Epithelial cell of prostate (primary cell): ENCODE measurements at regions not wholly inside any gene's neighbourhood (a gene's known extent, or its start where the extent isn't known, plus 50 kb on each side); places are given as distances from the start of the nearest gene placed in this dataset.
"Not testable (repeated sequence)": the region's sequence is repeated elsewhere in the genome, so short reads cannot be mapped to it uniquely, and the experiment has no call there.

Experiments used
- DNase-seq: peaks from one replicate; pipeline ENCODE4 v3.0.0-alpha.2; 2011; ENCODE audit warnings: low read depth, low spot score
- H3K27ac ChIP-seq: fragments of 450-650 bp; 2 replicates; pipeline ENCODE4 v1.5.1; 2017; ENCODE audit warnings: mild to moderate bottlenecking

GRCh38 chr18:66046032-66046602 lies 295.3 kb downstream of the CDH7 start:
- DNase-seq, result no peak
- H3K27ac ChIP-seq, result no peak overlapping the region

GRCh38 chr18:66043009-66043408 lies 292.2 kb downstream of the CDH7 start:
- no peak overlapping the region for H3K27ac ChIP-seq
- DNase-seq, result no peak

GRCh38 chr18:66013969-66014368 lies 263.2 kb downstream of the CDH7 start:
- no peak for DNase-seq
- no peak overlapping the region for H3K27ac ChIP-seq

GRCh38 chr18:66011916-66012315 lies 261.1 kb downstream of the CDH7 start:
- H3K27ac ChIP-seq, result no peak overlapping the region
- no peak for DNase-seq

- DNase-seq, result no peak
Observed at GRCh38 chr18:66005831-66006588, 255.2 kb downstream of the CDH7 start.

GRCh38 chr18:65998971-65999700 lies 248.3 kb downstream of the CDH7 start:
- not testable (repeated sequence) for DNase-seq, H3K27ac ChIP-seq

More at GRCh38 chr18:66005831-66006588, 255.2 kb downstream of the CDH7 start:
- no peak overlapping the region for H3K27ac ChIP-seq

GRCh38 chr18:65995206-65995605 lies 244.4 kb downstream of the CDH7 start:
- no peak for DNase-seq
- H3K27ac ChIP-seq, result no peak overlapping the region

- DNase-seq, result no peak
- no peak overlapping the region for H3K27ac ChIP-seq
Observed at GRCh38 chr18:65994302-65994701, 243.5 kb downstream of the CDH7 start.

GRCh38 chr18:65990944-65991708 lies 240.3 kb downstream of the CDH7 start:
- DNase-seq, result no peak
- no peak overlapping the region for H3K27ac ChIP-seq

GRCh38 chr18:65990174-65990690 lies 239.4 kb downstream of the CDH7 start:
- H3K27ac ChIP-seq, result no peak overlapping the region
- no peak for DNase-seq

GRCh38 chr18:65988972-65989371 lies 238.2 kb downstream of the CDH7 start:
- no peak for DNase-seq

GRCh38 chr18:65988386-65988785 lies 237.6 kb downstream of the CDH7 start:
- H3K27ac ChIP-seq, result no peak overlapping the region
- no peak for DNase-seq

More at GRCh38 chr18:65988972-65989371, 238.2 kb downstream of the CDH7 start:
- no peak overlapping the region for H3K27ac ChIP-seq

- no peak overlapping the region for H3K27ac ChIP-seq
- DNase-seq, result no peak
Observed at GRCh38 chr18:65983750-65984149, 232.9 kb downstream of the CDH7 start.

- H3K27ac ChIP-seq, result no peak overlapping the region
- no peak for DNase-seq
Observed at GRCh38 chr18:65975536-65975935, 224.7 kb downstream of the CDH7 start.

GRCh38 chr18:65974758-65975157 lies 223.9 kb downstream of the CDH7 start:
- H3K27ac ChIP-seq, result no peak overlapping the region
- no peak for DNase-seq

GRCh38 chr18:65968239-65969004 lies 217.6 kb downstream of the CDH7 start:
- DNase-seq, result no peak
- no peak overlapping the region for H3K27ac ChIP-seq

- no peak for DNase-seq
- no peak overlapping the region for H3K27ac ChIP-seq
Observed at GRCh38 chr18:65955747-65956146, 204.9 kb downstream of the CDH7 start.

- H3K27ac ChIP-seq, result no peak overlapping the region
- no peak for DNase-seq
Observed at GRCh38 chr18:65954372-65954771, 203.6 kb downstream of the CDH7 start.

- no peak for DNase-seq
- no peak overlapping the region for H3K27ac ChIP-seq
Observed at GRCh38 chr18:65946777-65947176, 196.0 kb downstream of the CDH7 start.

GRCh38 chr18:65943268-65943667 lies 192.5 kb downstream of the CDH7 start:
- H3K27ac ChIP-seq, result no peak overlapping the region
- no peak for DNase-seq
